ENCODE measurements at regions not wholly inside any gene's neighbourhood (a gene's known extent, or its start where the extent isn't known, plus 50 kb on each side); places are given as distances from the start of the nearest gene placed in this dataset.

DNA sequence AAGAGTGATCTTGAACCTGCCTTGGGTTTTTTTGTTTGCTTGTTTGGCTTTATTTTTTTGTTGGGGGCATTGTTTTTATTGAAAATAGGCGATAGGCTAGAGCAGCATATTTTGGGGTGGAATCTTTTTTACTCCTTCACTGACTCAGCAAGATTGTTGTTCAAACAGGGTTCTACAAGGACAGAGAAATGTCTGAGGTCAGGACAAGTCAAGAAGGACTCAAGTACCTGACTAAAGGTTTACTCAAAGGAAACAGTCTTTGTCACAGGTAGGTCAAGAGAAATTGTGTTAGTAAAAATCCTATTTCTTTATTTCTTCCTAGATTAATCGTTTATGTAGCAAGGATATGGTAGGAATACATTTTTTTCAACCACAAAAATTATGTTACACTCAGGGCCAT lies 1564.0 kb upstream of the CDH9 start:
- TF ChIP-seq, protein P1, sequence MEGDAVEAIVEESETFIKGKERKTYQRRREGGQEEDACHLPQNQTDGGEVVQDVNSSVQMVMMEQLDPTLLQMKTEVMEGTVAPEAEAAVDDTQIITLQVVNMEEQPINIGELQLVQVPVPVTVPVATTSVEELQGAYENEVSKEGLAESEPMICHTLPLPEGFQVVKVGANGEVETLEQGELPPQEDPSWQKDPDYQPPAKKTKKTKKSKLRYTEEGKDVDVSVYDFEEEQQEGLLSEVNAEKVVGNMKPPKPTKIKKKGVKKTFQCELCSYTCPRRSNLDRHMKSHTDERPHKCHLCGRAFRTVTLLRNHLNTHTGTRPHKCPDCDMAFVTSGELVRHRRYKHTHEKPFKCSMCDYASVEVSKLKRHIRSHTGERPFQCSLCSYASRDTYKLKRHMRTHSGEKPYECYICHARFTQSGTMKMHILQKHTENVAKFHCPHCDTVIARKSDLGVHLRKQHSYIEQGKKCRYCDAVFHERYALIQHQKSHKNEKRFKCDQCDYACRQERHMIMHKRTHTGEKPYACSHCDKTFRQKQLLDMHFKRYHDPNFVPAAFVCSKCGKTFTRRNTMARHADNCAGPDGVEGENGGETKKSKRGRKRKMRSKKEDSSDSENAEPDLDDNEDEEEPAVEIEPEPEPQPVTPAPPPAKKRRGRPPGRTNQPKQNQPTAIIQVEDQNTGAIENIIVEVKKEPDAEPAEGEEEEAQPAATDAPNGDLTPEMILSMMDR (IDR thresholded peaks at IDR 0.05) = no peak
- TF ChIP-seq POLR2A (IDR thresholded peaks at IDR 0.05) (no peak), POLR2AphosphoS5 (IDR thresholded peaks at IDR 0.05) (no peak)
